DND-41 (cell line): ENCODE measurements at regions not wholly inside any gene's neighbourhood (a gene's known extent, or its start where the extent isn't known, plus 50 kb on each side); places are given as distances from the start of the nearest gene placed in this dataset.

Experiments used
- ATAC-seq: fragments of 200-7000 bp; cut with Tn5 transposase; 3 replicates; pipeline ENCODE4 v1.9.1; 2021; ENCODE audit warnings: low read depth; ENCODE audit not compliant: insufficient read depth
- DNase-seq: peaks from one replicate; pipeline ENCODE4 v3.0.0-alpha.2; 2020
- H2AFZ ChIP-seq: 2 replicates; pipeline ENCODE4 v1.6.0; 2012; ENCODE audit warnings: low read depth, low read length
- H3K27ac ChIP-seq: 2 replicates; pipeline ENCODE4 v1.5.1; 2012; ENCODE audit warnings: low read length, inconsistent platforms
- H3K27me3 ChIP-seq: fragments of 200-600 bp; sonication (generic); 2 replicates; pipeline ENCODE4 v1.6.0; 2012; ENCODE audit warnings: low read length, mild to moderate bottlenecking, inconsistent platforms; ENCODE audit not compliant: insufficient read depth, poor library complexity
- H3K36me3 ChIP-seq: 2 replicates; pipeline ENCODE4 v1.5.1; 2012; ENCODE audit warnings: low read length, inconsistent platforms; ENCODE audit not compliant: insufficient read depth
- H3K4me1 ChIP-seq: 2 replicates; pipeline ENCODE4 v1.5.1; 2012; ENCODE audit warnings: mild to moderate bottlenecking, low read length; ENCODE audit not compliant: insufficient read depth
- H3K4me2 ChIP-seq: 2 replicates; pipeline ENCODE4 v1.6.0; 2012; ENCODE audit warnings: mild to moderate bottlenecking, moderate library complexity, low read length, inconsistent platforms; ENCODE audit not compliant: insufficient read depth
- H3K4me3 ChIP-seq, 2 experiments: fragments of 200-600 bp in 1 of 2; shearing (Covaris generic) in 1 of 2; 2 replicates each; pipeline ENCODE4 v1.5.1; 2012 to 2016; ENCODE audit warnings: inconsistent platforms in 2 of 2, low read length in 2 of 2, mild to moderate bottlenecking in 2 of 2, low read depth in 1 of 2, moderate library complexity in 1 of 2
- H3K79me2 ChIP-seq: 2 replicates; pipeline ENCODE4 v1.6.0; 2012; ENCODE audit warnings: low read length, inconsistent platforms; ENCODE audit not compliant: insufficient read depth
- H3K9ac ChIP-seq: 2 replicates; pipeline ENCODE4 v1.6.0; 2012; ENCODE audit warnings: low read depth, mild to moderate bottlenecking, inconsistent platforms, low read length, moderate library complexity
- H3K9me3 ChIP-seq: 2 replicates; pipeline ENCODE4 v1.5.1; 2012; ENCODE audit warnings: low read length, moderate library complexity, mild to moderate bottlenecking, inconsistent platforms; ENCODE audit not compliant: insufficient read depth, severe bottlenecking
- H4K20me1 ChIP-seq: 2 replicates; pipeline ENCODE4 v1.6.0; 2012; ENCODE audit warnings: low read length; ENCODE audit not compliant: insufficient read depth
- CTCF ChIP-seq: IDR thresholded peaks from 2 replicates; pipeline ENCODE4 v1.5.1; 2012; ENCODE audit warnings: borderline replicate concordance, low read length, moderate library complexity, mild to moderate bottlenecking; ENCODE audit not compliant: poor library complexity, severe bottlenecking; ENCODE audit errors: extremely low read depth
- EZH2 ChIP-seq: IDR thresholded peaks from 3 replicates; pipeline ENCODE4 v1.6.1; 2012; ENCODE audit warnings: borderline replicate concordance, low read depth, mild to moderate bottlenecking, moderate library complexity, low read length, inconsistent platforms; ENCODE audit not compliant: severe bottlenecking

- H3K4me1 ChIP-seq, result no peaks in the 10 kb centered on the region
- H3K4me2 ChIP-seq, result no peak overlapping the region
- TF ChIP-seq CTCF (peak; percentile 79), EZH2 (no peak)
- peak; percentile 46 for DNase-seq
- H2AFZ ChIP-seq, result no peak overlapping the region
- no peaks in the 10 kb centered on the region for H4K20me1 ChIP-seq
- no peaks in the 10 kb centered on the region for H3K79me2 ChIP-seq
- H3K4me3 ChIP-seq, result no peak overlapping the region
- no peak overlapping the region for H3K27ac ChIP-seq
- peaks cover 2% of the 10 kb centered on the region for H3K9me3 ChIP-seq
- no peak for ATAC-seq
- H3K9ac ChIP-seq, result no peak overlapping the region
- no peaks in the 10 kb centered on the region for H3K36me3 ChIP-seq
- H3K27me3 ChIP-seq, result no peaks in the 10 kb centered on the region
These were observed 124.4 kb downstream of the TENT4A start for GRCh38 chr5:6837519-6838110.

DNA sequence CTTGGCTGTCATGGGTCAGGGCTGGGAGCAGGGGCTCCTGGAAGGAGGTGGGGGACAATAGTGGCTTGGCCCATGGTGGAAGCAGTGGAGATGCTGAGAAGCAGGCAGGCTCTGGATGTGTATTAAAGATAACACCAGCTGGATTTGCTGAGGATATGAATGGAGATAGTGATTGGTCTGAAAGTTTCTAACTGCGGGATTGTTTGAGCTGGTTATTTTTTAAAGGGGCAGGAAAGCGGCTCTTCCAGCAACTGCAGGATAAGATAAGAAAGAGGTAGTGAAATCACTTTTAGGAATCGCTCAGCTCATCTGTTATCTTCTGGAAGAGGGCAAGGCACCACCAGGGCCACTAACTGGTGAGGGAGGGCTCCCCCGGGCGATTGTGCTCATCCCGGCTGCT is 125.5 kb downstream of the TENT4A start:
- no peak overlapping the region for H3K4me3 ChIP-seq
- DNase-seq, result no peak
- H3K27me3 ChIP-seq, result no peaks in the 10 kb centered on the region
- H2AFZ ChIP-seq, result no peak overlapping the region
- H3K27ac ChIP-seq, result no peak overlapping the region
- no peaks in the 10 kb centered on the region for H3K79me2 ChIP-seq
- no peak overlapping the region for H3K4me2 ChIP-seq
- no peak for TF ChIP-seq CTCF
- no peak for TF ChIP-seq EZH2
- peaks cover 2% of the 10 kb centered on the region for H3K9me3 ChIP-seq
- no peak for ATAC-seq
- H4K20me1 ChIP-seq, result no peaks in the 10 kb centered on the region
- no peaks in the 10 kb centered on the region for H3K36me3 ChIP-seq
- H3K4me1 ChIP-seq, result no peaks in the 10 kb centered on the region
- no peak overlapping the region for H3K9ac ChIP-seq

DNA sequence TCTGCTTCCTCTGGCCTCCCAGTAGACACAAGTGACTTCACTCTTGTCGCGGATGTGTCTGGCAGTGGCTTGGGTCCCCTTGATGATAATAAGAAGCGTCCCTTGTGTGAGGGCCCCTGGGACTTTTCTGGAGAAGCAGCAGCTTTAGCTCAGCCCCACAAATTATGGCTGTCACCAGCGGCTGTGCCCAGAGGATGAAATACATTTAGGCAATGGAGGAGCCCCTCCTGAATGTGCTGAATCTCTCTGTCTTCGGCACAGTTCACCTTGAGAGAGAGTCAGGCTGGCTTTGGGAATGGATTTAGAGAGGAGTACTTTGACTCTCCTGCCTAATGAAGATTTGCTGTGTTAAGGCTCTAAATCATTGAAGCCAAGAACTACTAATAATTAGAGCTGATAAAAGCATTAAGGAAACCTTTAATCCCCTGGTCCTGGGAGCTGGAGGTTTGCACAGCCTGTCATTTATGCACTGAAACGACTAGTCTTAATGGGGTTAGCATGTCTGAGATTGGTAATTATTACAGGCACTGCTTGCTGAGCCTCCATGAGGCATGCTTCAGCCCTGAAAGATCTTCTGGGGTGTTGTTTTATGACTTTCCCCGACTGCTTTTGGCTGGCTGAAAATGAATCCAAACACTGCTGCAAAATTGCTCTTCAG is 127.0 kb downstream of the TENT4A start:
- Histone ChIP-seq H3K27me3 (no peaks in the 10 kb centered on the region), H3K36me3 (no peaks in the 10 kb centered on the region), H4K20me1 (no peaks in the 10 kb centered on the region), H3K9me3 (peaks cover 2% of the 10 kb centered on the region), H3K27ac (no peak overlapping the region), H3K4me2 (no peak overlapping the region), H3K9ac (no peak overlapping the region), H3K79me2 (no peaks in the 10 kb centered on the region), H3K4me1 (no peaks in the 10 kb centered on the region), H2AFZ (no peak overlapping the region), H3K4me3 (no peak overlapping the region)
- no peak for ATAC-seq
- no peak for DNase-seq
- TF ChIP-seq EZH2, result no peak
- TF ChIP-seq CTCF, result no peak
